ENCODE measurements at regions not wholly inside any gene's neighbourhood (a gene's known extent, or its start where the extent isn't known, plus 50 kb on each side); places are given as distances from the start of the nearest gene placed in this dataset.

- TF ChIP-seq CTCF (IDR thresholded peaks at IDR 0.05; ENCODE audit: low read length) (no peak), EZH2 (IDR thresholded peaks at IDR 0.05; ENCODE audit: borderline replicate concordance, low read length) (no peak)
Observed at GRCh38 chr7:54249686-54250085, 292.5 kb upstream of the VSTM2A start.
